GM12891 (cell line): ENCODE measurements at regions not wholly inside any gene's neighbourhood (a gene's known extent, or its start where the extent isn't known, plus 50 kb on each side); places are given as distances from the start of the nearest gene placed in this dataset.

Source experiments
- DNase-seq: peaks from one replicate; pipeline ENCODE4 v3.0.0; 2011; ENCODE audit warnings: low spot score; ENCODE audit not compliant: insufficient read length
- FAIRE-seq: peaks from 2 replicates; lab custom pipeline; 2011; peaks lifted over from hg19 to GRCh38; lab: Jason Lieb, UNC
- PAX5 ChIP-seq: IDR thresholded peaks from 2 replicates; pipeline ENCODE4 v1.6.1; 2011; ENCODE audit warnings: low read length, moderate library complexity, mild to moderate bottlenecking; ENCODE audit not compliant: insufficient read depth, severe bottlenecking
- POLR2A ChIP-seq: IDR thresholded peaks from 2 replicates; pipeline ENCODE4 v1.6.1; 2011; ENCODE audit warnings: low read depth, low read length, control low read depth
- POLR2AphosphoS5 ChIP-seq: IDR thresholded peaks from 2 replicates; pipeline ENCODE4 v1.6.1; 2011; ENCODE audit warnings: low read depth, low read length, control low read depth
- POU2F2 ChIP-seq: IDR thresholded peaks from 2 replicates; pipeline ENCODE4 v1.6.1; 2011; ENCODE audit warnings: low read depth, mild to moderate bottlenecking, control low read depth, low read length, moderate library complexity
- SPI1 ChIP-seq: IDR thresholded peaks from 2 replicates; pipeline ENCODE4 v1.6.1; 2011; ENCODE audit warnings: low read depth, low read length, control low read depth
- TAF1 ChIP-seq: IDR thresholded peaks from 2 replicates; pipeline ENCODE4 v1.6.1; 2011; ENCODE audit warnings: low read depth, low read length, control low read depth

- TF ChIP-seq SPI1 (no peak), PAX5 (no peak)
- no peak for FAIRE-seq
These were observed 778.3 kb downstream of the KCNJ18 start for GRCh38 chr17:22470411-22471175.

GRCh38 chr17:22484826-22485225 lies 792.5 kb downstream of the KCNJ18 start:
- DNase-seq: no peak
- no peak for TF ChIP-seq TAF1
- no peak for TF ChIP-seq POU2F2
- no peak for TF ChIP-seq POLR2AphosphoS5
- no peak for TF ChIP-seq PAX5
- TF ChIP-seq POLR2A: no peak
- no peak for TF ChIP-seq SPI1
- no peak for FAIRE-seq

More at GRCh38 chr17:22470411-22471175, 778.3 kb downstream of the KCNJ18 start:
- DNase-seq: no peak

GRCh38 chr17:22490399-22490798 lies 798.1 kb downstream of the KCNJ18 start:
- no peak for TF ChIP-seq POLR2AphosphoS5
- no peak for TF ChIP-seq TAF1
- TF ChIP-seq PAX5: no peak
- no peak for TF ChIP-seq SPI1
- no peak for TF ChIP-seq POLR2A
- TF ChIP-seq POU2F2: no peak
- no peak for FAIRE-seq
- no peak for DNase-seq

- DNase-seq: no peak
- TF ChIP-seq POLR2AphosphoS5 (no peak), POU2F2 (no peak), POLR2A (no peak), SPI1 (no peak), TAF1 (no peak), PAX5 (no peak)
- FAIRE-seq: no peak
These were observed 800.0 kb downstream of the KCNJ18 start for GRCh38 chr17:22492331-22492730.

- FAIRE-seq: no peak
- no peak for TF ChIP-seq TAF1
- DNase-seq: no peak
These were observed 804.1 kb downstream of the KCNJ18 start for GRCh38 chr17:22496450-22496849.

GRCh38 chr17:22503322-22503899 lies 811.1 kb downstream of the KCNJ18 start:
- no peak for FAIRE-seq
- TF ChIP-seq PAX5: no peak
- no peak for TF ChIP-seq POLR2A
- no peak for TF ChIP-seq POU2F2
- no peak for TF ChIP-seq TAF1
- no peak for TF ChIP-seq SPI1
- no peak for TF ChIP-seq POLR2AphosphoS5

GRCh38 chr17:22505660-22506059 lies 813.3 kb downstream of the KCNJ18 start:
- DNase-seq (no peak), FAIRE-seq (no peak)
- TF ChIP-seq POLR2AphosphoS5 (no peak), POU2F2 (no peak), SPI1 (no peak), TAF1 (no peak), PAX5 (no peak), POLR2A (no peak)

More at GRCh38 chr17:22503322-22503899, 811.1 kb downstream of the KCNJ18 start:
- no peak for DNase-seq

- TF ChIP-seq PAX5 (no peak), POLR2A (no peak), POU2F2 (no peak), POLR2AphosphoS5 (no peak), TAF1 (no peak), SPI1 (no peak)
- FAIRE-seq: no peak
- DNase-seq: no peak
These were observed 813.9 kb downstream of the KCNJ18 start for GRCh38 chr17:22506231-22506630.

GRCh38 chr17:22506861-22507260 lies 814.5 kb downstream of the KCNJ18 start:
- DNase-seq: no peak
- TF ChIP-seq POU2F2 (no peak), POLR2A (no peak), SPI1 (no peak), PAX5 (no peak), TAF1 (no peak), POLR2AphosphoS5 (no peak)
- FAIRE-seq: no peak

- TF ChIP-seq POLR2AphosphoS5 (no peak), POU2F2 (no peak), POLR2A (no peak), PAX5 (no peak), TAF1 (no peak), SPI1 (no peak)
- no peak for FAIRE-seq
- no peak for DNase-seq
These were observed 815.5 kb downstream of the KCNJ18 start for GRCh38 chr17:22507823-22508222.
